CD8-positive, alpha-beta memory T cell (primary cell): ENCODE measurements at regions not wholly inside any gene's neighbourhood (a gene's known extent, or its start where the extent isn't known, plus 50 kb on each side); places are given as distances from the start of the nearest gene placed in this dataset.

ENCODE experiments used
- CTCF ChIA-PET: fragments of 350-600 bp; sonication (Branson Sonifier 250); formaldehyde crosslinking; loops from one replicate; lab custom pipeline; 2021; ENCODE audit warnings: antibody characterized with exemption; lab: Charles Lee
- POLR2A ChIA-PET: fragments of 350-600 bp; sonication (Branson Sonifier 250); formaldehyde crosslinking; loops from one replicate; lab custom pipeline; 2021; ENCODE audit warnings: antibody characterized with exemption; lab: Charles Lee
- DNase-seq, 5 donors: peaks; one replicate each; pipeline versions ENCODE4 v3.0.0 to v3.0.0-alpha.2; 2020 to 2022; ENCODE audit warnings: mixed read lengths in 1 of 5
- H3K27ac ChIP-seq: one replicate; pipeline ENCODE4 v1.7.0; 2013; ENCODE audit warnings: low read depth, mild to moderate bottlenecking, low read length, moderate library complexity
- H3K27me3 ChIP-seq: 2 replicates; pipeline ENCODE4 v1.7.0; 2013; ENCODE audit warnings: low read length, mild to moderate bottlenecking; ENCODE audit not compliant: insufficient read depth, poor library complexity, severe bottlenecking
- H3K36me3 ChIP-seq: 2 replicates; pipeline ENCODE4 v1.7.0; 2013; ENCODE audit warnings: mild to moderate bottlenecking, low read length, moderate library complexity; ENCODE audit not compliant: insufficient read depth
- H3K4me1 ChIP-seq: 2 replicates; pipeline ENCODE4 v1.7.0; 2013; ENCODE audit warnings: mild to moderate bottlenecking, low read length, moderate library complexity; ENCODE audit not compliant: insufficient read depth
- H3K4me3 ChIP-seq: 2 replicates; pipeline ENCODE4 v1.7.0; 2013; ENCODE audit warnings: mild to moderate bottlenecking, low read length
- H3K9me3 ChIP-seq: 2 replicates; pipeline ENCODE4 v1.7.0; 2013; ENCODE audit warnings: mild to moderate bottlenecking, low read length
- H3K27ac Mint-ChIP-seq, 8 donors: one replicate each; pipeline ENCODE4 v1.8.0; 2020 to 2021; ENCODE audit warnings: mixed read lengths in 8 of 8, mild to moderate bottlenecking in 6 of 8, inconsistent platforms in 3 of 8, moderate library complexity in 3 of 8
- H3K27me3 Mint-ChIP-seq, 2 donors: one replicate each; pipeline ENCODE4 v1.8.0; 2020 to 2021; ENCODE audit warnings: mixed read lengths in 2 of 2, mild to moderate bottlenecking in 1 of 2, moderate library complexity in 1 of 2
- H3K36me3 Mint-ChIP-seq, 3 donors: one replicate each; pipeline ENCODE4 v1.8.0; 2020 to 2021; ENCODE audit warnings: mixed read lengths in 3 of 3, inconsistent platforms in 1 of 3, mild to moderate bottlenecking in 1 of 3
- H3K4me1 Mint-ChIP-seq, 3 donors: one replicate each; pipeline ENCODE4 v1.8.0; 2020 to 2021; ENCODE audit warnings: mixed read lengths in 3 of 3, inconsistent platforms in 1 of 3, mild to moderate bottlenecking in 1 of 3
- H3K4me3 Mint-ChIP-seq, 7 donors: one replicate each; pipeline ENCODE4 v1.8.0; 2020 to 2021; ENCODE audit warnings: mixed read lengths in 7 of 7, mild to moderate bottlenecking in 6 of 7, moderate library complexity in 4 of 7, inconsistent platforms in 2 of 7
- H3K9me3 Mint-ChIP-seq, 5 donors: one replicate each; pipeline ENCODE4 v1.8.0; 2020 to 2022; ENCODE audit warnings: mixed read lengths in 5 of 5, mild to moderate bottlenecking in 3 of 5, moderate library complexity in 2 of 5, inconsistent platforms in 1 of 5

GRCh38 chr14:53581504-53581903 lies 375.1 kb downstream of the BMP4 start:
- H3K9me3 Mint-ChIP-seq = peaks cover 0 to 14% (median 11%) of the 10 kb centered on the region in 5 donors
- H3K36me3 Mint-ChIP-seq = no peaks in the 10 kb centered on the region
- no peaks in the 10 kb centered on the region for H3K4me1 Mint-ChIP-seq
- no peak for DNase-seq
- CTCF ChIA-PET = no interaction called here
- POLR2A ChIA-PET = no interaction called here
- Histone ChIP-seq H3K4me3 (no peak overlapping the region), H3K4me1 (no peaks in the 10 kb centered on the region), H3K27me3 (no peaks in the 10 kb centered on the region), H3K9me3 (no peaks in the 10 kb centered on the region), H3K36me3 (no peaks in the 10 kb centered on the region), H3K27ac (no peak overlapping the region)
- no peak overlapping the region for H3K4me3 Mint-ChIP-seq
- no peak overlapping the region for H3K27ac Mint-ChIP-seq
- no peaks in the 10 kb centered on the region for H3K27me3 Mint-ChIP-seq

GRCh38 chr14:53571641-53572328 lies 384.8 kb downstream of the BMP4 start:
- Mint-ChIP-seq H3K4me3 (no peak overlapping the region), H3K36me3 (peaks cover 0 to 4% (median 0%) of the 10 kb centered on the region in 3 donors), H3K9me3 (peaks cover 10 to 27% (median 17%) of the 10 kb centered on the region in 5 donors), H3K27ac (no peak overlapping the region), H3K27me3 (peaks cover 2 to 3% of the 10 kb centered on the region in 2 donors), H3K4me1 (no peaks in the 10 kb centered on the region)
- Histone ChIP-seq H3K9me3 (no peaks in the 10 kb centered on the region), H3K27me3 (no peaks in the 10 kb centered on the region), H3K27ac (no peak overlapping the region), H3K36me3 (no peaks in the 10 kb centered on the region), H3K4me1 (no peaks in the 10 kb centered on the region), H3K4me3 (no peak overlapping the region)
- CTCF ChIA-PET = no interaction called here
- POLR2A ChIA-PET = no interaction called here
- DNase-seq = no peak

GRCh38 chr14:53570411-53571387 lies 385.9 kb downstream of the BMP4 start:
- POLR2A ChIA-PET = no interaction called here
- no peaks in the 10 kb centered on the region for H3K9me3 ChIP-seq
- no peaks in the 10 kb centered on the region for H3K4me1 ChIP-seq
- Mint-ChIP-seq H3K4me3 (no peak overlapping the region), H3K9me3 (peaks cover 10 to 27% (median 16%) of the 10 kb centered on the region in 5 donors), H3K27me3 (peaks cover 2 to 3% of the 10 kb centered on the region in 2 donors), H3K36me3 (peaks cover 0 to 4% (median 0%) of the 10 kb centered on the region in 3 donors), H3K27ac (no peak overlapping the region), H3K4me1 (no peaks in the 10 kb centered on the region)
- no peak overlapping the region for H3K27ac ChIP-seq
- CTCF ChIA-PET = no interaction called here
- H3K27me3 ChIP-seq = no peaks in the 10 kb centered on the region
- H3K4me3 ChIP-seq = no peak overlapping the region
- H3K36me3 ChIP-seq = no peaks in the 10 kb centered on the region
- DNase-seq = no peak

- ChIA-PET CTCF (no interaction called here), POLR2A (no interaction called here)
- no peak overlapping the region for H3K4me3 ChIP-seq
- no peaks in the 10 kb centered on the region for H3K4me1 ChIP-seq
- H3K4me1 Mint-ChIP-seq = no peaks in the 10 kb centered on the region
- no peaks in the 10 kb centered on the region for H3K36me3 ChIP-seq
- peaks cover 10 to 33% (median 18%) of the 10 kb centered on the region in 5 donors for H3K9me3 Mint-ChIP-seq
- no peak overlapping the region for H3K4me3 Mint-ChIP-seq
- no peak overlapping the region for H3K27ac ChIP-seq
- H3K27me3 Mint-ChIP-seq = peaks cover 2 to 3% of the 10 kb centered on the region in 2 donors
- DNase-seq = no peak
- no peaks in the 10 kb centered on the region for H3K9me3 ChIP-seq
- H3K27ac Mint-ChIP-seq = no peak overlapping the region
- peaks cover 0 to 4% (median 0%) of the 10 kb centered on the region in 3 donors for H3K36me3 Mint-ChIP-seq
- no peaks in the 10 kb centered on the region for H3K27me3 ChIP-seq
Measured at GRCh38 chr14:53569446-53569845, 387.2 kb downstream of the BMP4 start.

GRCh38 chr14:53567236-53567780 lies 389.3 kb downstream of the BMP4 start:
- no peaks in the 10 kb centered on the region for H3K9me3 ChIP-seq
- no peak for DNase-seq
- H3K27ac ChIP-seq = no peak overlapping the region
- no peaks in the 10 kb centered on the region for H3K4me1 ChIP-seq
- no peak overlapping the region for H3K4me3 ChIP-seq
- H3K36me3 ChIP-seq = no peaks in the 10 kb centered on the region
- ChIA-PET CTCF (no interaction called here), POLR2A (no interaction called here)
- Mint-ChIP-seq H3K4me1 (no peaks in the 10 kb centered on the region), H3K36me3 (peaks cover 0 to 4% (median 0%) of the 10 kb centered on the region in 3 donors), H3K9me3 (peaks cover 19 to 40% (median 22%) of the 10 kb centered on the region in 5 donors), H3K27ac (no peak overlapping the region), H3K27me3 (peaks cover 0 to 2% of the 10 kb centered on the region in 2 donors), H3K4me3 (no peak overlapping the region)
- no peaks in the 10 kb centered on the region for H3K27me3 ChIP-seq

- ChIA-PET POLR2A (no interaction called here), CTCF (no interaction called here)
- Histone ChIP-seq H3K27ac (no peak overlapping the region), H3K4me3 (no peak overlapping the region), H3K9me3 (no peaks in the 10 kb centered on the region), H3K27me3 (no peaks in the 10 kb centered on the region), H3K4me1 (no peaks in the 10 kb centered on the region), H3K36me3 (no peaks in the 10 kb centered on the region)
- peaks cover 0 to 10% (median 0%) of the 10 kb centered on the region in 3 donors for H3K36me3 Mint-ChIP-seq
- peaks cover 0 to 4% of the 10 kb centered on the region in 2 donors for H3K27me3 Mint-ChIP-seq
- no peak for DNase-seq
- no peak overlapping the region for H3K27ac Mint-ChIP-seq
- no peak overlapping the region for H3K4me3 Mint-ChIP-seq
- no peaks in the 10 kb centered on the region for H3K4me1 Mint-ChIP-seq
- peaks cover 20 to 37% (median 31%) of the 10 kb centered on the region in 5 donors for H3K9me3 Mint-ChIP-seq
Measured at GRCh38 chr14:53564870-53565269, 391.8 kb downstream of the BMP4 start.

- Histone ChIP-seq H3K9me3 (no peaks in the 10 kb centered on the region), H3K27me3 (no peaks in the 10 kb centered on the region), H3K4me3 (no peak overlapping the region), H3K36me3 (no peaks in the 10 kb centered on the region), H3K27ac (no peak overlapping the region), H3K4me1 (no peaks in the 10 kb centered on the region)
- no peaks in the 10 kb centered on the region for H3K4me1 Mint-ChIP-seq
- H3K9me3 Mint-ChIP-seq = peaks cover 18 to 33% (median 28%) of the 10 kb centered on the region in 5 donors
- POLR2A ChIA-PET = no interaction called here
- peaks cover 0 to 4% of the 10 kb centered on the region in 2 donors for H3K27me3 Mint-ChIP-seq
- no peak overlapping the region for H3K4me3 Mint-ChIP-seq
- H3K27ac Mint-ChIP-seq = no peak overlapping the region
- DNase-seq = no peak
- peaks cover 0 to 6% (median 0%) of the 10 kb centered on the region in 3 donors for H3K36me3 Mint-ChIP-seq
- CTCF ChIA-PET = no interaction called here
Measured at GRCh38 chr14:53563628-53564027, 393.0 kb downstream of the BMP4 start.

- no peak overlapping the region for H3K27ac Mint-ChIP-seq
- Histone ChIP-seq H3K27me3 (no peaks in the 10 kb centered on the region), H3K4me1 (no peaks in the 10 kb centered on the region), H3K27ac (no peak overlapping the region), H3K4me3 (no peak overlapping the region), H3K36me3 (no peaks in the 10 kb centered on the region), H3K9me3 (no peaks in the 10 kb centered on the region)
- peaks cover 0 to 10% (median 0%) of the 10 kb centered on the region in 3 donors for H3K36me3 Mint-ChIP-seq
- H3K4me3 Mint-ChIP-seq = no peak overlapping the region
- ChIA-PET POLR2A (no interaction called here), CTCF (no interaction called here)
- peaks cover 0 to 8% of the 10 kb centered on the region in 2 donors for H3K27me3 Mint-ChIP-seq
- no peak for DNase-seq
- peaks cover 3 to 14% (median 11%) of the 10 kb centered on the region in 5 donors for H3K9me3 Mint-ChIP-seq
- H3K4me1 Mint-ChIP-seq = no peaks in the 10 kb centered on the region
Measured at GRCh38 chr14:53553221-53553620, 400.1 kb upstream of the DDHD1 start.
